ENCODE measurements at regions not wholly inside any gene's neighbourhood (a gene's known extent, or its start where the extent isn't known, plus 50 kb on each side); places are given as distances from the start of the nearest gene placed in this dataset.

DNA sequence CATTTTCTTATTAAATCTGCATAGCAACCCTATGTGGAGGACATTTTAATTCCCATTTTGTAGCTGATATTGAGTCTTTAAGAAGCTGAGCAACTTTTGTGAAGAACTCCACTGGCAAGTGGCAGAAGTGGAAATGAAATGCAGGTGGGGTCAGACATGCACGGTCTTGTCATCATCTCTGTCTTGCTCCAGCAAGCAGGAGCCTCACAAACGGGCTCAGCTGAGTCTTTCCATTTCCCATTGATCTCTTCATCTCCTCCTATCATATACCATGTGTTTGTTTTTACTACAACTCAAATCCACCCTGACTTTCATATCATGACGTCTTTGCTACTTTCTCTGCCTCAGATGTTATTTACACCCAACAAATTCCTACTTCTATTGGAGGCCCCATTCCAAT is 97.9 kb upstream of the TENM4 start:
- TF ChIP-seq, protein P1, sequence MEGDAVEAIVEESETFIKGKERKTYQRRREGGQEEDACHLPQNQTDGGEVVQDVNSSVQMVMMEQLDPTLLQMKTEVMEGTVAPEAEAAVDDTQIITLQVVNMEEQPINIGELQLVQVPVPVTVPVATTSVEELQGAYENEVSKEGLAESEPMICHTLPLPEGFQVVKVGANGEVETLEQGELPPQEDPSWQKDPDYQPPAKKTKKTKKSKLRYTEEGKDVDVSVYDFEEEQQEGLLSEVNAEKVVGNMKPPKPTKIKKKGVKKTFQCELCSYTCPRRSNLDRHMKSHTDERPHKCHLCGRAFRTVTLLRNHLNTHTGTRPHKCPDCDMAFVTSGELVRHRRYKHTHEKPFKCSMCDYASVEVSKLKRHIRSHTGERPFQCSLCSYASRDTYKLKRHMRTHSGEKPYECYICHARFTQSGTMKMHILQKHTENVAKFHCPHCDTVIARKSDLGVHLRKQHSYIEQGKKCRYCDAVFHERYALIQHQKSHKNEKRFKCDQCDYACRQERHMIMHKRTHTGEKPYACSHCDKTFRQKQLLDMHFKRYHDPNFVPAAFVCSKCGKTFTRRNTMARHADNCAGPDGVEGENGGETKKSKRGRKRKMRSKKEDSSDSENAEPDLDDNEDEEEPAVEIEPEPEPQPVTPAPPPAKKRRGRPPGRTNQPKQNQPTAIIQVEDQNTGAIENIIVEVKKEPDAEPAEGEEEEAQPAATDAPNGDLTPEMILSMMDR (IDR thresholded peaks at IDR 0.05; ENCODE audit: low read depth, low read length) = no peak
- DNase-seq (ENCODE audit: extremely low read depth, low read depth) = no peak

GRCh38 chr11:79536155-79536917 is 95.5 kb upstream of the TENM4 start:
- DNase-seq (ENCODE audit: extremely low read depth, low read depth) = no peak
- TF ChIP-seq, protein P1 (IDR thresholded peaks at IDR 0.05; ENCODE audit: low read depth, low read length) = no peak

DNA sequence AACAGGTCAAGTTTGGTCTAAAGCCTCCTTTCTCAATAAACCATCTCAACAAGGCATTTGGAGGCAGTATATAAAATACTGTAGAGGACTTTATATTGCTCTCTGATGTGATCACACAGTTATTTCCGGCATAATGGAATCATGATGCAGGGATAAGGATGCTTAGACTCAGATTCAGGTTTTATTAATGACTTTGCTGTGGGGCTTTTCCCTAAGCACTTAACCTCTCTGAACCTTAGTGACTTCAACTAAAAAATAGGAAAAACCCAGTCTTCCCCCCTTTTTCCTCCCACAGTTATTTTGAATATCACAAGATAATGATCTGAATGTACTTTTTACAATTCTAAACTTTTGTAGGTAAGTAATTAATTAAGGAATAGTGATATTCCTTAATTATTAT is 94.8 kb upstream of the TENM4 start:
- TF ChIP-seq, protein P1 (IDR thresholded peaks at IDR 0.05; ENCODE audit: low read depth, low read length) = no peak
- no peak for DNase-seq (ENCODE audit: extremely low read depth, low read depth)

GRCh38 chr11:79525257-79525656 is 84.4 kb upstream of the TENM4 start:
- TF ChIP-seq, protein P1 (IDR thresholded peaks at IDR 0.05; ENCODE audit: low read depth, low read length) = no peak
- no peak for DNase-seq (ENCODE audit: extremely low read depth, low read depth)

DNA sequence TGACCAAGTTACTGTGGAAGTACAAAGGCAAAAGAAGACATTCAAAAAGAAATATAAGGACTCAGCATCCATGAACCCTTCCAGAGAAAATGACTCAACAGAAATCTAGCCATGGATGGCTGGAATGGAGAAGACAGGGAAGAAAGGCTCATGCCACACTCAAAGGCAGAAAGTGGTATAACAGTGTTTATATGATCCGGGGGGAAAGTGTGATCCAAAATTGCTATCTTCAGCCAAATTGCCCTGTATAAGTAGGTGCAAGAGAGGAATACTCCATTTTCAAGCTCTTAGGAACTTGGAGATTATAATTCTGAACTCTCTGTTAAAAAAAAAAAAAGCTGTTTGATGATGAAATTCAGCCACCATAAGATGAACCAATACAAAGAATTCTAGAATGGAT is 81.8 kb upstream of the TENM4 start:
- DNase-seq (ENCODE audit: extremely low read depth, low read depth) = no peak
- TF ChIP-seq, protein P1 (IDR thresholded peaks at IDR 0.05; ENCODE audit: low read depth, low read length) = no peak

DNA sequence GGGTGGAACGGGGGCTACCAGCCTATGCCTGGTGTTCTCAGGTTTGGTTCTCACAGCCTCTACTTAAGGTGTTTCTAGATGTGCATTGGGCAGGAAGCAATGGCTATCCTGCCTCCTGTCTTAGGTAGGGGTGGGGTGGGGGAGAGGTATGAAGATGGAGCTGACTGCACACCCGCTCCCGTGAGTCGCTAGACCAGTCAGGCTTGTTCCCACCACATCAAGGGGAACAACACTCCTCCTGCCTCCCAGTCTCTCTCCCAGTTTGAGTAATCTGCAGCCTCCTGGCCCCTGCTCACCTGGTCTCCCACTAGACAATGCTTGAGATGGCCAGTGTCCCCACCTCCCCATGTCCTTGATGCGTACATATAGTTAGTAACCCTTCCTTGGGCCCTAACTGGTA is 79.3 kb upstream of the TENM4 start:
- TF ChIP-seq, protein P1 (IDR thresholded peaks at IDR 0.05; ENCODE audit: low read depth, low read length) = no peak
- no peak for DNase-seq (ENCODE audit: extremely low read depth, low read depth)

DNA sequence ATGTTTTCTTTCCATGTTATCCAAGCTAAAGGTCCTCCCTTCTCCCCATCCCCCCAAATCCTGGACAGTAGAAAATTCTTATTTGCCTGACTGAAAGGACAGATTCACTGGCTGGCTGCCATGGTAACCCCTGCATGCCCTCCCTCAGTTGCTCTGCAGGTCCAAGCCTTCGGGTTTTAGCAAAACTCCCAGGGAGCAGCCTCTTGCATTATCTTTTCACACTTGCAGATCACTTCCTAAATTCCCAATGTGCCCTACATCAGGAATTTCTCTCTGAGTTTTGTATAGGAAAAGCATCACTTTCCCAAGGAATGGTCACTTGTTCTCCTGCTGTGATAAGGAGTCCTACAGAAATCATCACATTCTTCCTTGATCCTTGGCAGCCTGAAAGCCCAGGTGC is 75.0 kb upstream of the TENM4 start:
- no peak for DNase-seq (ENCODE audit: extremely low read depth, low read depth)
- TF ChIP-seq, protein P1 (IDR thresholded peaks at IDR 0.05; ENCODE audit: low read depth, low read length) = no peak

Data from AG09319 (cell line).